Stomach (tissue), 4 donors: ENCODE measurements at regions not wholly inside any gene's neighbourhood (a gene's known extent, or its start where the extent isn't known, plus 50 kb on each side); places are given as distances from the start of the nearest gene placed in this dataset.

Experiments used
- EP300 ChIP-seq: sonication (generic); formaldehyde crosslinking; IDR thresholded peaks from one replicate; pipeline ENCODE4 v1.6.1; 2017; ENCODE audit warnings: antibody characterized with exemption
- POLR2A ChIP-seq, 4 donors: fragments of 450-650 bp; IDR thresholded peaks; one replicate each; pipeline ENCODE4 v1.6.1; 2016; ENCODE audit warnings: antibody characterized with exemption in 4 of 4, control low read depth in 2 of 4, mild to moderate bottlenecking in 1 of 4, moderate library complexity in 1 of 4
- POLR2AphosphoS5 ChIP-seq, 3 donors: sonication (generic); formaldehyde crosslinking; IDR thresholded peaks; one replicate each; pipeline ENCODE4 v1.6.1; 2016; ENCODE audit warnings: antibody characterized with exemption in 3 of 3
- TF ChIP-seq, protein P1 (sequence below), 7 experiments: fragments of 450-650 bp in 4 of 7; fragments of 200-600 bp in 3 of 7; sonication (generic) in 3 of 7; IDR thresholded peaks; one replicate each; pipeline ENCODE4 v1.5.1; 2016 to 2019; ENCODE audit warnings: antibody characterized with exemption in 7 of 7, control low read depth in 2 of 7, mild to moderate bottlenecking in 1 of 7

DNA sequence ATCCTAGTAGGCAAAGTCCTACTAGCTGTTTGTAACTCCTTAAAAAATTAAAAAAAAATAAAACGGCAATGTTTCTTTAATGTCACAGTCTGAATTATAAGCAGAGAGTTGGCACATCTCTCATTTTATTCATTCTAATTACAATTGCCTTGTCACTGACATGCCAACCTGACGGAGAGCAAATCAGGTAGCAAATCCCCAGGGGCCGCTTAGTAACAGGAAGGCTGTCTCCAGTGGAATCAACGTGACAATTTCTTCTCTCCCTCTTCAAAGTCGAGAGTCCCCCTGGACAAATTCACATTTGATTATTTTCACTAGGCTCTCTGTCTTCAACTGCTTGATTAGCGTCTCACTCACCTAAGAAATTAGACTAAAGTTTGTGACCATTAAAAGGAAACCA lies 1598.9 kb upstream of the PIK3C3 start:
- TF ChIP-seq, protein P1, sequence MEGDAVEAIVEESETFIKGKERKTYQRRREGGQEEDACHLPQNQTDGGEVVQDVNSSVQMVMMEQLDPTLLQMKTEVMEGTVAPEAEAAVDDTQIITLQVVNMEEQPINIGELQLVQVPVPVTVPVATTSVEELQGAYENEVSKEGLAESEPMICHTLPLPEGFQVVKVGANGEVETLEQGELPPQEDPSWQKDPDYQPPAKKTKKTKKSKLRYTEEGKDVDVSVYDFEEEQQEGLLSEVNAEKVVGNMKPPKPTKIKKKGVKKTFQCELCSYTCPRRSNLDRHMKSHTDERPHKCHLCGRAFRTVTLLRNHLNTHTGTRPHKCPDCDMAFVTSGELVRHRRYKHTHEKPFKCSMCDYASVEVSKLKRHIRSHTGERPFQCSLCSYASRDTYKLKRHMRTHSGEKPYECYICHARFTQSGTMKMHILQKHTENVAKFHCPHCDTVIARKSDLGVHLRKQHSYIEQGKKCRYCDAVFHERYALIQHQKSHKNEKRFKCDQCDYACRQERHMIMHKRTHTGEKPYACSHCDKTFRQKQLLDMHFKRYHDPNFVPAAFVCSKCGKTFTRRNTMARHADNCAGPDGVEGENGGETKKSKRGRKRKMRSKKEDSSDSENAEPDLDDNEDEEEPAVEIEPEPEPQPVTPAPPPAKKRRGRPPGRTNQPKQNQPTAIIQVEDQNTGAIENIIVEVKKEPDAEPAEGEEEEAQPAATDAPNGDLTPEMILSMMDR (IDR thresholded peaks at IDR 0.05) = no peak
- TF ChIP-seq POLR2A (IDR thresholded peaks at IDR 0.05) = no peak
- TF ChIP-seq POLR2AphosphoS5 (IDR thresholded peaks at IDR 0.05) = no peak
- TF ChIP-seq EP300 = no peak
